ENCODE measurements at regions not wholly inside any gene's neighbourhood (a gene's known extent, or its start where the extent isn't known, plus 50 kb on each side); places are given as distances from the start of the nearest gene placed in this dataset.

DNA sequence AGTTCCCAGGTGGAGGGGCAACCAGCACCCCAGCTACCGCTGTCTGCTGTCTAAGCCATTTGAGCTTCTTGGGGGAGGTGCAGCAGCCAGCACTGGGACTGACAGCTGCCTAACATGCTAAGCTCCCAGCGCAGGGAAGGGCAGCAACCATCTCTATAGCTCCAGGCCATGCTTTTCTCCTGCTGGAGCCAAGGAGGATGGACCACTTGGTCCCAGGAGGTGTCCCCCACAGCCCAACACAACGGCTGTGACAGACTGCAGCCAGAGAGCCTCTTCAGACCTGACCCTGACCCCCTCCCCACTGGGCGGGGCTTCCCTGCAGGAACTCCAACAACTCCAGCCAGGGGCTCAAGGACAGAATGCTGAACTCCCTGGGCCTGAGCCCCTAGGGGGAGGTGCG lies 370.6 kb upstream of the REG3G start:
- H3K27me3 ChIP-seq (replicated peaks; ENCODE audit: control insufficient read depth, insufficient read depth, low read length), result no peaks in the 10 kb centered on the region
- Mint-ChIP-seq H3K4me1 (ENCODE audit: low read depth, unreplicated experiment) (no peaks in the 10 kb centered on the region), H3K27ac (ENCODE audit: unreplicated experiment) (no peak overlapping the region), H3K36me3 (ENCODE audit: insufficient read depth, unreplicated experiment) (no peaks in the 10 kb centered on the region), H3K4me3 (ENCODE audit: unreplicated experiment) (no peak overlapping the region), H3K27me3 (ENCODE audit: insufficient read depth, unreplicated experiment) (no peaks in the 10 kb centered on the region), H3K9me3 (ENCODE audit: unreplicated experiment) (peaks cover 10% of the 10 kb centered on the region)
- POLR2A ChIA-PET, result no interaction called here
- no peaks in the 10 kb centered on the region for H3K36me3 ChIP-seq (ENCODE audit: control insufficient read depth, insufficient read depth, low read length)
- TF ChIP-seq, protein P1, sequence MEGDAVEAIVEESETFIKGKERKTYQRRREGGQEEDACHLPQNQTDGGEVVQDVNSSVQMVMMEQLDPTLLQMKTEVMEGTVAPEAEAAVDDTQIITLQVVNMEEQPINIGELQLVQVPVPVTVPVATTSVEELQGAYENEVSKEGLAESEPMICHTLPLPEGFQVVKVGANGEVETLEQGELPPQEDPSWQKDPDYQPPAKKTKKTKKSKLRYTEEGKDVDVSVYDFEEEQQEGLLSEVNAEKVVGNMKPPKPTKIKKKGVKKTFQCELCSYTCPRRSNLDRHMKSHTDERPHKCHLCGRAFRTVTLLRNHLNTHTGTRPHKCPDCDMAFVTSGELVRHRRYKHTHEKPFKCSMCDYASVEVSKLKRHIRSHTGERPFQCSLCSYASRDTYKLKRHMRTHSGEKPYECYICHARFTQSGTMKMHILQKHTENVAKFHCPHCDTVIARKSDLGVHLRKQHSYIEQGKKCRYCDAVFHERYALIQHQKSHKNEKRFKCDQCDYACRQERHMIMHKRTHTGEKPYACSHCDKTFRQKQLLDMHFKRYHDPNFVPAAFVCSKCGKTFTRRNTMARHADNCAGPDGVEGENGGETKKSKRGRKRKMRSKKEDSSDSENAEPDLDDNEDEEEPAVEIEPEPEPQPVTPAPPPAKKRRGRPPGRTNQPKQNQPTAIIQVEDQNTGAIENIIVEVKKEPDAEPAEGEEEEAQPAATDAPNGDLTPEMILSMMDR (IDR thresholded peaks at IDR 0.05; ENCODE audit: insufficient read depth in 1 of 2, low read depth in 1 of 2, low read length in 1 of 2, severe bottlenecking in 1 of 2, unreplicated experiment in 1 of 2), result no peak
- H3K9me3 ChIP-seq, result no peaks in the 10 kb centered on the region
- CTCF ChIA-PET, result no interaction called here
- no peak overlapping the region for H3K4me3 ChIP-seq (ENCODE audit: low read depth, low read length)
- no peaks in the 10 kb centered on the region for H3K4me1 ChIP-seq
- no peak for DNase-seq
- BruUV-seq (replicated peaks), result no TSS peak
- intact Hi-C loops (cut with micrococcal nuclease; ENCODE audit: unreplicated experiment), result no loop called here

DNA sequence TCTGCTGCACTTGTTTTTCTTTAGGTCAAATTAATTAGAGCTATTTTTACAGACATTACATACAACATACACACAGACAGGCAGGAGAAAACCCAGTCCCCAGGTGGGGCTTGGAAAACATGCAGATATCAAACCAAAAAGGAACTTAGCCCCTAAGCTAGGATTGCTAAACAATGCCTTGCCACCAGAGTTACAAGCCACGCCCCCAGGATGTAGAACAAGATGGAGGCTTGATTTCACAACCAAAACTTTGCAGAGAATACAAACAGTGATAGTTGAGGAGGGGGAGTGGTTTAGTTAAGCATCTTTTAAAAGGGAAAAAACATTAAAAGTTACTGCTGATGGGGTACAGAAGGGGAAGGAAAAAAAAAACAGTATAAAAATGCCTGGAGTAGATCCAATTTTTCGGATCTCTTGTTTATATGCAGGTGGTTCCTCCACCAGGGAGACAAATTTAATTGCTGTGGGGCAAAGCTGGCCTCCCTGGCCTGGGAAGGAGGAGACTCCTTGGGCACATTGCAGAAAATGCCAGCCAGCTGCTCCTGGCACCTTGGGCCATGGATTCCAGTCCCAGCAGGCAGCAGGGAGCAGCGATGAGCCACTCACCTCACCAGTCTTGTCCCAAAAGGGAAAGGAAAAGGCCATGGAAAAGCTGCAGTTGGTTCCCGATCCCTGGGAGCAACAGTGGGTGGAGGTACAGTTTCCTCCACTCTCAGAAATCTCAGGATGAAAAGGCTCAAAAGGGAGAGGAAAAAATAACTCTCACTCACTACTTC lies 348.4 kb upstream of the REG3G start:
- intact Hi-C loops (cut with micrococcal nuclease; ENCODE audit: unreplicated experiment), result no loop called here
- Histone ChIP-seq H3K9me3 (no peaks in the 10 kb centered on the region), H3K4me3 (ENCODE audit: low read depth, low read length) (no peak overlapping the region), H3K27me3 (replicated peaks; ENCODE audit: control insufficient read depth, insufficient read depth, low read length) (no peaks in the 10 kb centered on the region), H3K4me1 (no peaks in the 10 kb centered on the region), H3K36me3 (ENCODE audit: control insufficient read depth, insufficient read depth, low read length) (no peaks in the 10 kb centered on the region)
- Mint-ChIP-seq H3K9me3 (ENCODE audit: unreplicated experiment) (no peaks in the 10 kb centered on the region), H3K4me3 (ENCODE audit: unreplicated experiment) (no peak overlapping the region), H3K27ac (ENCODE audit: unreplicated experiment) (no peak overlapping the region), H3K27me3 (ENCODE audit: insufficient read depth, unreplicated experiment) (peaks cover 7% of the 10 kb centered on the region), H3K4me1 (ENCODE audit: low read depth, unreplicated experiment) (peaks cover 6% of the 10 kb centered on the region), H3K36me3 (ENCODE audit: insufficient read depth, unreplicated experiment) (no peaks in the 10 kb centered on the region)
- no TSS peak for BruUV-seq (replicated peaks)
- CTCF ChIA-PET, result no interaction called here
- no peak for DNase-seq
- POLR2A ChIA-PET, result interaction anchor here (0.6 kb wide), 1 partner anchor 22 kb away, joined by 5 read pairs; no protein-coding TSS in a partner anchor
- TF ChIP-seq, protein P1 (IDR thresholded peaks at IDR 0.05; ENCODE audit: insufficient read depth in 1 of 2, low read depth in 1 of 2, low read length in 1 of 2, severe bottlenecking in 1 of 2, unreplicated experiment in 1 of 2), result no peak

DNA sequence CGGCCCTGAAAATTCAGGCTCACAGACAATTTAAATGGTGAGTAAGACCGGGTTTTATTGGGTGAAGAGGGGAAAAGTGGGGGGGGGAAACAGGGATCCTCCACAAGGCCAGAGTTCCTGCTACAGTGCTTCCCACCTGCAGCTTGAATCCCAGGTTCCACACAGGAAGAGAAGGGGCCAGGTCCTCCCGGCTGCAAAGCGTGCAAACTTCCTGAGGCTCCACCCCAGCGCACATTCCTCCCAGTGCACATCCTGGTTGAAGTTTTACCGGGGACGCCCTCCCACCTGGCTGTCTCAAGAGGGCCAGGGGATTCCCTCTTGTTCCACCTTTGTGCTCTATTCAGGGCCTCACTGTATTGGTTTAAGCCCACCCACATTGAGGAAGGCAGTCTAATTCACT lies 347.7 kb upstream of the REG3G start:
- BruUV-seq (replicated peaks), result no TSS peak
- H3K27ac Mint-ChIP-seq (ENCODE audit: unreplicated experiment), result no peak overlapping the region
- TF ChIP-seq, protein P1 (IDR thresholded peaks at IDR 0.05; ENCODE audit: insufficient read depth in 1 of 2, low read depth in 1 of 2, low read length in 1 of 2, severe bottlenecking in 1 of 2, unreplicated experiment in 1 of 2), result no peak
- Histone ChIP-seq H3K9me3 (no peaks in the 10 kb centered on the region), H3K36me3 (ENCODE audit: control insufficient read depth, insufficient read depth, low read length) (no peaks in the 10 kb centered on the region), H3K4me3 (ENCODE audit: low read depth, low read length) (no peak overlapping the region), H3K27me3 (replicated peaks; ENCODE audit: control insufficient read depth, insufficient read depth, low read length) (no peaks in the 10 kb centered on the region), H3K4me1 (no peaks in the 10 kb centered on the region)
- POLR2A ChIA-PET, result interaction anchor here (0.6 kb wide), 1 partner anchor 22 kb away, joined by 5 read pairs; no protein-coding TSS in a partner anchor
- H3K9me3 Mint-ChIP-seq (ENCODE audit: unreplicated experiment), result no peaks in the 10 kb centered on the region
- CTCF ChIA-PET, result no interaction called here
- H3K27me3 Mint-ChIP-seq (ENCODE audit: insufficient read depth, unreplicated experiment), result peaks cover 8% of the 10 kb centered on the region
- no peak for DNase-seq
- H3K4me3 Mint-ChIP-seq (ENCODE audit: unreplicated experiment), result no peak overlapping the region
- peaks cover 6% of the 10 kb centered on the region for H3K4me1 Mint-ChIP-seq (ENCODE audit: low read depth, unreplicated experiment)
- intact Hi-C loops (cut with micrococcal nuclease; ENCODE audit: unreplicated experiment), result no loop called here
- no peaks in the 10 kb centered on the region for H3K36me3 Mint-ChIP-seq (ENCODE audit: insufficient read depth, unreplicated experiment)
